ENCODE measurements at regions not wholly inside any gene's neighbourhood (a gene's known extent, or its start where the extent isn't known, plus 50 kb on each side); places are given as distances from the start of the nearest gene placed in this dataset.

GRCh38 chr4:128381748-128382559 lies 94.3 kb upstream of the PGRMC2 start:
- no peak for DNase-seq

- DNase-seq = no peak
Measured at GRCh38 chr4:128380306-128380705, 92.7 kb upstream of the PGRMC2 start.

DNA sequence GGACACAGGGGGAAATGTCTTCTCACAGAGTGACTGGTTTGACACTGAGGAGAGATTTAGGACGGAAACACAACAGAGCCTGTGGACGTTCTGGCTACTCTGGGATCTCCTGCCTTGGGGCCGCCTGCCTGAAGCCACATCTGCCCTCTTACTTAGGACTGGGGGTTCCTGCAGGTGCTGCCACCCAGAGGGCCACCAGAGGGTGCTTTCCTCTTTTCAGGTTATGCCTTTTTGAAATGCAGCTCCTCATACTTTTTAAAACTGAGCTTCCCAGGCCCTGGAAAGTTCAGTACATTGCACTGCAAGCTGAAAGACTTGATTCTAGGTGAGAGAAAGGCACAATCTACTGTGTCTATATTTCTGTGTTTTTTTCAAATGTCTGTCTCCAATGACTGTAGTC lies 92.2 kb upstream of the PGRMC2 start:
- DNase-seq = no peak

GRCh38 chr4:128378668-128379067 lies 91.1 kb upstream of the PGRMC2 start:
- DNase-seq = no peak

- DNase-seq = no peak
Measured at GRCh38 chr4:128376958-128377357, 89.3 kb upstream of the PGRMC2 start.

DNA sequence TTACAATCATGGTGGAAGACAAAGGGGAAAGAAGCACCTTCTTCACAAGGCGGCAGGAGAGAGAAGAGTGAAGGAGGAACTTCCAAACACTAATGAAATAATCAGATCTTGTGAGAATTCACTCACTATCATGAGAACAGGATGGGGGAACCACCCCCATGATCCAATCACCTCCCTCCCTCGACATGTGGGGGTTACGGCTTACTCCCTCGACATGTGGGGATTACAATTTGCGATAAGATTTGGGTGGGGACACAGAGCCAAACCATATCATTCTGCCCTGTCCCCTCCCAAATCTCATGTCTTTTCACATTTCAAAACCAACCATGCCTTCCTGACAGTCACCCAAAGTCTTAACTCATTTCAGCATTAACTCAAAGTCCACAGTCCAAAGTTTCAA lies 88.7 kb upstream of the PGRMC2 start:
- no peak for DNase-seq

DNA sequence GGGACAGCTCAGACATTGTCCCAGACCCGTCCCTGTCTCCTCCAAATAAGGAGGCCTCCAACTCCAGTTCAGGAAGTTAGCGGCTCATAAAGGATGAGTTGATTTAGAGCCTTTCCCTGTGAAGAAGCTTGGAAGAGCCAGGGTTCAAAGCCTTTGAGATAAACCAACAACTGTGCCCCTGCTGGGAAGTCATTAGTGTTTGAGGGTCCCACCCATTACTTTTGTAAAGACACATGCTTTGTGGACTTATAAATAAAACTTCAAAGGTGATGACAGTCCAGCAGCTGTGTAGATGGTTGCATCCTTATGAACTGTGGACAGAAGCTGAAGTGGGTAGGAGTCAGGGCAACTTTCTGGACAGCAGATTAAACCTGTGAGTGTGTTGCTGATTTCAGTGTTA lies 86.0 kb upstream of the PGRMC2 start:
- DNase-seq = no peak

GRCh38 chr4:128371876-128372275 lies 84.3 kb upstream of the PGRMC2 start:
- no peak for DNase-seq

GRCh38 chr4:128371001-128371777 lies 83.6 kb upstream of the PGRMC2 start:
- no peak for DNase-seq

- DNase-seq = no peak
Measured at GRCh38 chr4:128366212-128366611, 78.6 kb upstream of the PGRMC2 start.

- DNase-seq = no peak
Measured at GRCh38 chr4:128364565-128364964, 77.0 kb upstream of the PGRMC2 start.

DNA sequence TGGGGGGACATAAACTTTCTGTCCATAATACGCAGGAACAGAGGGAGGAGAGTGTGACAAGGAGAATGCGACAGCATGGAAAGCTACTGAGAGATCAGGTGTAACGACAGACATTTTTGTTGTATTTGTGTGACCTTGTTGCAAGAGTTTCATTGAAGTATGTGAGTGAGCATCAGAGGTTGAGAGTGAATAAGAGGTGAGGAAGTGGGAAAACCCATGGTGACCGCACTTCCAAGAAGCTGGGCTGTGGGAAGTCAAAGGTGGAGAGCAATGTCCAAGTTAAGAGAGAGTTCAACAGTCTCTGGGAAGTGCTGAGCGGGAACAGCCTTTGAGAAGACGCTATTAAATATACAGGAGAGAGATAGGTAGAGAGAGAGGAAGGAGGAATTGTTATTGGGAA lies 76.4 kb upstream of the PGRMC2 start:
- DNase-seq = no peak

- DNase-seq = no peak
Measured at GRCh38 chr4:128362760-128363159, 75.1 kb upstream of the PGRMC2 start.

DNA sequence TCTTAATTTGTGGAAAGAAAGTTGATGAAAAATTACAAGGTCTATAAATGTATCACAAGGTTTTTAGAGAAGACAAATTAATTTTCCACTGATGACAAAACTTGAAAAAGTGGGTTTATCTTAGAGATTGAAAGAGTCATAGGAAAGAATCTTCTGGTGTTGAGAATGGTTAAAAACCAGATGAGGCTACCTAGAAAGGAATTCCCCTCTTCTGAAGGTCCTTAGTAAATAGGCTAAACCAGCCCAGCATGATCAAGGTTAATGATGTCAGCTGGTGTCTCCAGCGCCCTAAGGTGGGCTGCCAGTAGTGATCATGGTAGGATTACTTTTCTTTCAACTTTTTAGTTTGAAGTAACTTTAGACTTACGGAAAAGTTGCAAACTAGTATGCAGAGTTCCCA lies 71.8 kb upstream of the PGRMC2 start:
- no peak for DNase-seq

- DNase-seq = no peak
Measured at GRCh38 chr4:128358913-128359279, 71.3 kb upstream of the PGRMC2 start.

DNA sequence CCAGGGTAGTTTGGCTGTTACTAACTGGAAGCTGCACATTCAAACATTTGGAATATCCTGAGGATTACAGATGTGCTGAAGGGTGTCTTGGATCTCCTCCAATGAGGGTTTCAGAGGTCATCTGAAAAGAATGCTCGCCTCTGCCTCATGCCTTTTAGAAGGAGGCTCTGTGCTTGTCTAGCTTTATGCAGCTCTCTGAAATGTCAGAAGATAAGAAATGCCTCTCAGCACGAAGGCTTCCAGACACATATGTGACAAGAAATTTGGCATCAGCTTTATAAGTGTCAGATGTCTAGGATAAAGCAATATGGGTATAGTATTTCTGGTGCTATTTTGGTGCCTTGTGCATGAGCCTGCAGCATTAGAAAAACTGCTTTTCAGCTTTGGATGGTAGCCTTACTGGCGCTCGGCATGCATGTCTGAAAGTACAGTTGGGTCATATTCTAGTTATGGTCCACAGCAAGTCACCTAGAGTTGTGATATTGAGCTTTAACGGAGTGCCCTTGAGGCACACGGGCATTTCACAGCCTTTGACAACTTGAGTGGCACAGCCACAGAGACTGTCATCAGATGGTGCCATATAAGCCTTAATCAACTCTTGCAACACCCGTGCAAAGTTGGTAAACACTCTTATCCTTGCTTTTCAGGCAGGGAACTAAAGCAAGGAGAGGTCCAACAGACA lies 70.8 kb upstream of the PGRMC2 start:
- DNase-seq = no peak

- DNase-seq = no peak
Measured at GRCh38 chr4:128357286-128357685, 69.7 kb upstream of the PGRMC2 start.

GRCh38 chr4:128355305-128355704 lies 67.7 kb upstream of the PGRMC2 start:
- DNase-seq = no peak

- DNase-seq = no peak
Measured at GRCh38 chr4:128354205-128354821, 66.7 kb upstream of the PGRMC2 start.

- no peak for DNase-seq
Measured at GRCh38 chr4:128353791-128354190, 66.2 kb upstream of the PGRMC2 start.

DNA sequence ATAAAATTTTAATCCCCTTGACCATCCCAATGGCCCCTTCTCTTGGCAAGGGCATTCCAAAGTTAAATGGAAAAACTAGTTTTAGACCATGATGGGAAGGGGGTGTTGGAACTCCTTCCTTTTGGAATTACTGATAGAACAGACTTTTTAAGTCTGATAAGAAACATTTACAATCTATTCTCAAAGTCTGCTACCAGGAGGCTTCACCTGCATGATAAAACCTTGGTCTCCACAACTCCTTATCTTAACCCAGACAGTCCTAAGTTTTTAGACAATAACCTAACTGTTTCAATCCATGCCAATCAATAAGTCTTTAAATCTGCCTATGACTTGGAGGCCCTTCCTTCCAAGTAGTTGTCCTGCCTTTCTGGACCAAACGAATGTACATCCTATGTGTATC lies 63.9 kb upstream of the PGRMC2 start:
- DNase-seq = no peak

GRCh38 chr4:128350449-128351045 lies 62.9 kb upstream of the PGRMC2 start:
- no peak for DNase-seq

DNA sequence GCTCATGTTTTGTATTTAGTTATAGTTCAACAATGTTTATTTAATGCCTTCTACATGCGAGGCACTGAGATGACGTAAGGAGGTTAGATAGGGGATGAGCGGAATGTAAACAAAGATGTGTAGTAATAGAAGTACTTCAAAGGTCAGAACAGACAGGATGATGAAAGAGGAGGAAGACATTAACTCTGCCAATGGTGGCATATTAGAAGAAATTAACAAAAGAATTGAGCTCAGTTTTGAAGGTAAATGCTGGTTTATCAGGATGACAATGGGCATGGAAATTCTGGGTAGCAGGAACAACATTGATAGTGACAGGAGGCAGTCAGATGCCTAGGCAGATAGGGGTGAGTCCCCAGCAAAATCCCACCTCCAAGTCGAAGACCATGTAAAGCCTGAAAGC lies 62.3 kb upstream of the PGRMC2 start:
- DNase-seq = no peak

Data from right hindlimb (tissue), 1 donor.